NCI-H2196 (cell line): ENCODE measurements at regions not wholly inside any gene's neighbourhood (a gene's known extent, or its start where the extent isn't known, plus 50 kb on each side); places are given as distances from the start of the nearest gene placed in this dataset.

ENCODE experiments used
- DNase-seq: peaks from one replicate; lab custom pipeline; 2025; ENCODE audit not compliant: unreplicated experiment; lab: John Stamatoyannopoulos, UW

- no peak for DNase-seq
Observed at GRCh38 chr20:61166324-61166723, 85.7 kb upstream of the CDH4 start.

DNA sequence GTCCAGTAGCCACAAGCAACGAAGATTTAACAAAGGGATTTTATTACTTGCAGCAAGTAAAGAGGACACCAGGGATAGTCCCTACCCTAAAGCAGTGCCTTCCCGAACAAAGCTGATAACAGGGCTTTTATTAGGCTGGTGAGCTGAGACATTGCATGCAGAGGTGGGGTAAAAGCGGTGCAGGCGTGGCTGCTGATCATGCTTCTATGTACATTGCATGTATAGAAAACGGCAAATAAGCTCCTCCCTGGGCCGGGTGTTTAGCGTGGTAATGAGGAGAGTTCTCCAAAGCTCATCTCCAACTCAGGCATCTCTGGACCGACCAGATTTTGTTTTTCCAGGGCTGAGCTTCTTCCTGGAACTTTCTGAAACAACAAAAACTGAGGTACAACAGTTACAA lies 83.5 kb upstream of the CDH4 start:
- no peak for DNase-seq

DNA sequence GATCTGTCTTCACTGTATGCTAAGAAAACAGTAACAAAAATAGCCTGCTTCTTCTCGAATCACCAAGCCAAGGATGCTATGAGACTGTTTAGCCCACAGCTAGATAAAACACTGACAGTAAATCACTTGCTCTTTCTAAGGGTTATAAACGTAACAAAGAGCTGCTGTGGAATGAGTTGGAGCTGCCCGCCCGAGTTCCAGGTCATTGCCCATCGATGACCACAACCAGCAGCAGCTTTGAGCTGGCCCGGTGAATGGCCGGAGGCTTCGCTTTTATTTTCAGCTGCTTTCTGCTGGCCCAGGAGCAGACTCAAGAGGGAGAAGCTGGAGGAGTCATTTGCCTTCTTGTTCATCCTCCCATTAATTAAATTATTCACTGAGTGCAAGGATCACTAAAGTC lies 82.2 kb upstream of the CDH4 start:
- no peak for DNase-seq

DNA sequence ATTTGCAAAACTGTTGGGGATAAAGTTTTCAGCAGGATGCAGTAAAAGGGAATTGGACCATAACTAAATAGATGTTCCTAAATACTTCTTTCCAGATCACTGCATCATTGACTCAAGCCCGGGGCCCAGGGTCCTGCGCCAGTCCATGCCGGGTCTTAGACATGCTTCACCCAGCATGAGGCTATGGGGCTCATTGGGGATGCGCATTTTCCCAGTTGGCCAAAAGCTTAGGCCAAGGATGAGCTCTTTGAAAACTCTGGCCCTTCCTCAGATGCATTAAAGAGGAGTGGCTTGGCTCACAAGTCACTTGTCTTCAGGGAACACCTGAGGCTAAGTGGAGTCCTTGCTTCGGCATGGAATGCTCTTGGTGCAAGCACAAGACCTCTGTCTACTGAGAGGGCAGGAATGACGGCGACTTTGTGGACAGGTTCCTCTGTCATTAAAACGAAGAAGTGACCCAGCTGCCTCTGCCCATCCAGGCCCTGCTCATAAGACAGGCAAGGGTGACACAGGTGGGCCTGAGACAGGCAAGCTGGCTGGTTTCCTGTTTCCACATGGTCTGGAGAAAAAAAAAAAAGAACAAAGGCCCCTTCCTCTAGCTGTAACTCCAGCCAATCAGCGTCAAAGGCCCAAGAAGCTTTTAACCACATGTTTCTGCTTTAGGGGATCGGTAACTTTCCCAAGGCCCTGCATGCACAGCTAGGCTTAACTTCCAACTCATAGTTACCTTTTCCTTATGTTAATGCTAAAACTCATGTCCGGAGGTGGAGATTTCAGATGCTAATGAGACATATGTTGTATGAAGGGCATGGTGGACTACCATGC lies 81.4 kb upstream of the CDH4 start:
- no peak for DNase-seq

- DNase-seq, result no peak
Observed at GRCh38 chr20:61173267-61173666, 78.8 kb upstream of the CDH4 start.

GRCh38 chr20:61173961-61174725 lies 77.9 kb upstream of the CDH4 start:
- DNase-seq, result no peak

- DNase-seq, result no peak
Observed at GRCh38 chr20:61176874-61177273, 75.2 kb upstream of the CDH4 start.

GRCh38 chr20:61178551-61179071 lies 73.5 kb upstream of the CDH4 start:
- DNase-seq, result no peak

DNA sequence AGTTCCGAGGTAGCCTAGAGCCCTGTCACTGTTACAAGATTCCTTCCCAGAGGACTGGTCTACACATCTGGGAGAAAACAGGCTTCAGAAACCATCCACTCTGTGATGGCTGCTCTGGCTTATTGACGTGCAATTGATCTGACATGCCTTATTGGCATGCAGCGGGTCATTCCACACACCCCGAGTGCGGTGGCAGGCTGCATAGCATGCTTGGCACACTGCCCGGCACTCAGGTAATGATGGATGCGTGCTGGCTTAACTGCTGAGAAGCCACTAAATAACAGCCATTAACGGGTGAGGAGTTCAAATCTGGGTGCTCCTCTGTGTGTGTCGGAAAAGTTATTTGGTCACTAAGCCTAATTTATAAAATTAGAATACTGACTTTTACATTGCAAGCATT lies 67.9 kb upstream of the CDH4 start:
- DNase-seq, result no peak

- no peak for DNase-seq
Observed at GRCh38 chr20:61185181-61185580, 66.9 kb upstream of the CDH4 start.

DNA sequence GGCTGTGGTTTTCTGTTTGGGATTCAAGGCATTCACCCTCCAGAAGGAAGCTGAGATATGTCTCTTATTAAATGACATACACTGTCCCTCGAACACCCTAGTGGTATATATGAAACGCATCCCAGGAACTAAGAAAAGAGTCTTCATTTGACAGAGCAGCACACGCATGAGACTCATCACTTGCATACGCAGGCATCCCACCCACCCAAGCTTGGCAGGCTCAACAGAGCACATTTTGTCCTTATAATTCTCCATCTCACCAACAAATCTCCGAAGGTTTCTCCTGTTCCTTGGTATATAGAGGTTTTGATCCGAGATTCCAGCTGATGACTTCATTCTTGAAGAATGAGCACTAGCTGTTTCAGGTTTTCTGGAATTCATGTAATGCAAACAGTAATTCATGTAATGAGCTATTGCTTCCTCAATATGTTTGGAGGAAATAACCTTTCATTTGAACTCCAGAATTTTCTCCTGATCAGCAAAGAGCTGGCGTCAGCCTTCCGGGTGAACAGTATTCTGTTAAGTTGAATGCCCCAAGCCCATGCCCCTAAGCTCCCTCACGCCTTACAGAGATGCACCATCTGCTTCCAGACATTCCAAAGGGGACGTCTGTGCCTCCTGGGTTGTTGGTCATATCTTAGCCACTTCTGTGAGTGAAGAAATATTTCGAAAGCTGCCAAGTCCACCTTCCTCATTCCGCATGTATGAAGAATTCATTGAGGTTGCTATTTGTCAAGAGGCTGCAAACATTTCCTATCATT lies 66.0 kb upstream of the CDH4 start:
- no peak for DNase-seq

GRCh38 chr20:61186771-61187472 lies 65.1 kb upstream of the CDH4 start:
- DNase-seq, result no peak

- no peak for DNase-seq
Observed at GRCh38 chr20:61189534-61189933, 62.5 kb upstream of the CDH4 start.

DNA sequence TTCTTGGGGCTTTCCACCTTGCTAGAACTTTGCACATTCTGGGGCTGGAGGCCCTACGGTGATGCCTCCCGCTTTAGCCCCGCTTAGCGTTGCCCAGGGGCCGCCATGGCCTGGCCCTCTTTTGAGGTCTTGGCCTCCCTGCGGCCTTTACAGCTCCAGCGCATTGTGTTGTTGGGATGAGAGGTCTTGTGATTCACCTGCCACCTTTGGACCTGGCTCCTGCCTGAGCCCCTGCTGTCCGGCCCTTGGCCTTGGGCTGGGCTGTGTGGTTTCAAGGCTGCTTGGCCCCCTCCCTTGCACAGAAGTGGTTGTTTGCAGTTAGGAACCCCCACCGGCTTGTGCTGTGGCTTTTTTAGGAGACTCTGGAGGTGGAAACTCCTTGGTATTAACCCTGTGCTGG lies 61.0 kb upstream of the CDH4 start:
- DNase-seq, result no peak

- no peak for DNase-seq
Observed at GRCh38 chr20:61192337-61192950, 59.6 kb upstream of the CDH4 start.

DNA sequence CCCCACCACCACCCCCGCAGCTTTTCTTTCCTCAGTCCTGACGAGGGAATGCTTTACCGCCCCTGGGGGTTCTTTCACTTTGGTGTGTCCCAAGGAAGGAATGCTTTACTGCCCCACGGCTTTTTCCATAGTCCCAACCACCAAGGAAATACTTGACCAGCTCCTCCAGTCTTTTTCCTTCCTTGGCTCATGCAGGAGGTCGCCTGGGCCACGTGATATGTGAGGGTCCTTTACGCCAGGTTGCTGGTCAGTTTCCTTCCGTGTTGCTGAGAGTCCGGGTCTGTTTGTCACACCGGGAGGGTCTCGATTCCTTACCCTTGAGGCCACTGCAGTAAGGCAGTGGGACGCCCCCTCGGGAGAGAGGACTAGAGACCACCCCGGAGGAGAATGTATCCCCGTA lies 58.9 kb upstream of the CDH4 start:
- DNase-seq, result no peak
